GM18858 (cell line): ENCODE measurements at regions not wholly inside any gene's neighbourhood (a gene's known extent, or its start where the extent isn't known, plus 50 kb on each side); places are given as distances from the start of the nearest gene placed in this dataset.
"Not testable (repeated sequence)": the region's sequence is repeated elsewhere in the genome, so short reads cannot be mapped to it uniquely, and the experiment has no call there.

Source experiments
- ATAC-seq: cut with Tn5 transposase; IDR thresholded peaks from one replicate; pipeline ENCODE4 v1.9.1; 2021; ENCODE audit not compliant: unreplicated experiment

DNA sequence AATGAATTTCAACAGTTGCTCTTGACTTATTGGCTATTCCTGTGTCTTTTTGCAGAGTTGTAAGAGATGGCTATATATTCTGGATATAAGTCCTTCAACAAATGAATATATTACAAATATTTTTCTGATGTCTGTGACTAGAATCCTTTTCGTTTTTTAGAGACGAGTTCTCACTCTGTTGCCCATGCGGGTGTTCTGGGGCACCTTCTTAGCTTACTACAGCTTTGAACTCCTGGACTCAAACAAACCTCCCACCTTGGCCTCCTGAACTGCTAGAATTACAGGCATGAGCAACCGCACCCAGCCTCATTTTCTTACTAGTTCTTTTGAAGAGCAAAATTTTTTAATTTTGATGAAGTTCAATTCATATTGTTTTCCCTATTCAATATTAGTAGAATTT is 287.8 kb downstream of the LIG4 start:
- ATAC-seq: no peak

DNA sequence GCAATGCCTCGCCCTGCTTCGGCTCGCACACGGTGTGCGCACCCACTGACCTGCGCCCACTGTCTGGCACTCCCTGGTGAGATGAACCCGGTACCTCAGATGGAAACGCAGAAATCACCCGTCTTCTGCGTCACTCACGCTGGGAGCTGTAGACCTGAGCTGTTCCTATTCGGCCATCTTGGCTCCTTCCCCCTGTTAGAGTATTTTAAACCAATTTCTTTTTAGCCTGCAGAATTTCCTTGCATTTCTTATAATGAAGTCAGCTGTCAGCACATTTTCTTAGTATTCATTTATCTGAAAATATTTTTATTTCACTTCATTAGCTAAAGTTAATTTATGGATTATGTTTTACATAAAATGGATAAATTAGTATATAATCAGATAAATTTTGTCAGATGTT is 288.8 kb downstream of the LIG4 start:
- ATAC-seq: not testable (repeated sequence)

DNA sequence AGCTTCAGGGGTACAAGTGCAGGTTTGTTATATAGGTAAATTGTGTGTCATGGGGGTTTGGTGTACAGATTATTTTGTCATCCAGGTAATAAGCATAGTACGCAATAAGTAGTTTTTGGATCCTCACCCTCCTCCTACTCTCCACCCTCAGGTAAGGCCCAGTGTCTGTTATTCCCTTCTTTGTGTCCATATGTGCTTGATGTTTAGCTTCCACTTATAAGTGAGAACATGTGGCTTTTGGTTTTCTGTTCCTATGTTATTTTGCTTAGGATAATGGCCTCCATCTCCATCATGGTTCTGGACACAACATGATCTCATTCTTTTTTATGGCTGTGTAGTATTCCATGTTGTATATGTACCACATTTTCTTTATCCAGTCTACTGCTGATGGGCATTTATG is 298.4 kb downstream of the LIG4 start:
- ATAC-seq: not testable (repeated sequence)

DNA sequence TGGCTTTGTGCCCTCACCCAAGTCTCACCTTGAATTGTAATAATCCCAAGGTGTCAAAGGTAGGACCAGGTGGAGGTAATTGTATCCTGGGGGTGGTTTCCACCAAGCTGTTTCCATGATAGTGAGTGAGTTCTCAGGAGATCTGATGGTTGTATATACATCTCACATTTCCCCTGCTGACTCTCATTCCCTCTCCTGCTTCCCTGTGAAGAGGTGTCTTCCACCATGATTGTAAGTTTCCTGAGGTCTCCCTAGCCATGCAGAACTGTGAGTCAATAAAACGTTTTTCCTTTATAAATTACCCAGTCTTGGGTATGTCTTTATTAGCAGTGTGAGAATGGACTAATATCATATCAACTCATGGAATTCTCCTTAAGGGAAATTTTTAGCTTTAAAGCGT is 302.6 kb downstream of the LIG4 start:
- ATAC-seq: no peak

DNA sequence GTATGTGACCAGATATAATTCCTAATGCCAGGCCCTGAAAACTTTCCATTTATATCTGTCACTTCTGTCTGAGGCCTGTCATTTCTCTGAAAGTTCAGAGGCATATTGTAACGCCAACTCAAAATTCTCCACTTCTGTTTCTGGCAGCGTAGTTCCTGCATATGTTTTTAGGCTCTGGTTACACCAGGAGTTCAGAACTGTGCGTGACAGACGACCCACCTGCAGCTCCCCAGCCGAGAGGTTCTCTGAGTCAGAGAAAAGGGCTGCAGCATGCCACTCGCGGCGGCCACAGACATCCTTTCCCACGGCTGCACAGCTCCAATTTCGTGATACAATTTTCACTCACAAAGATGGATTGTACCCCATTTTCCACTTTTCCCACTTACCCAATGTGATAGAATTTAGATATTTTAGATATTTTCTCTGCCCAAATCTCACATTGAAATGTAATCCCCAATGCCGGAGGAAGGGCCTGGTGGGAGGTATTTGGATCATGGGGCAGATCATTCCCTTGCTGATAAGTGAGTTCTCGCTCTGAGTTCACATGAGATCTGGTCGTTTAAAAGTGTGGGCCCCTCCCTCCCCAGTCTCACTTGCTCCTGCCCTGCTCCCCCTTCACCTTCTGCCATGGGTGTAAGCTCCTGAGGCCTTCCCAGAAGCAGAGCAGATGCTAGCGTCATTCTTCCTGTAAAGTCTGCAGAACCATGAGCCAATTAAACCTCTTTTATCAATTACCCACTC is 308.1 kb downstream of the LIG4 start:
- ATAC-seq: no peak

DNA sequence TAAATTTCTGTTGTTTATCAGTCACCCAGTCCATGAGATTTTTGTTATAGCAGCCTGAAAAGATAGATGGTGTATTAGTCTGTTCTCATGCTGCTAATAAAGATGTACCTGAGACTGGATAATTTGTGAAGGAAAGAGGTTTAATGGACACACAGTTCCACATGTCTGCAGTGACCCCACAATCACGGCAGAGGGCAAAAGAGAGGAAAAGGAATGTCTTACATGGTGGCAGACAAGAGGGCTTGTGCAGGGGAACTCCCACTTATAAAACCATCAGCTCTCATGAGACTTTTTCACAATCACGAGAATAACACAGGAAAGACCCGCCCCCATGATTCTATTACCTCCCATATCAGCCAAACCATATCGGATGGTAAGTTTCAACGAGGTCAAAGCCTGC is 309.2 kb downstream of the LIG4 start:
- ATAC-seq: no peak

DNA sequence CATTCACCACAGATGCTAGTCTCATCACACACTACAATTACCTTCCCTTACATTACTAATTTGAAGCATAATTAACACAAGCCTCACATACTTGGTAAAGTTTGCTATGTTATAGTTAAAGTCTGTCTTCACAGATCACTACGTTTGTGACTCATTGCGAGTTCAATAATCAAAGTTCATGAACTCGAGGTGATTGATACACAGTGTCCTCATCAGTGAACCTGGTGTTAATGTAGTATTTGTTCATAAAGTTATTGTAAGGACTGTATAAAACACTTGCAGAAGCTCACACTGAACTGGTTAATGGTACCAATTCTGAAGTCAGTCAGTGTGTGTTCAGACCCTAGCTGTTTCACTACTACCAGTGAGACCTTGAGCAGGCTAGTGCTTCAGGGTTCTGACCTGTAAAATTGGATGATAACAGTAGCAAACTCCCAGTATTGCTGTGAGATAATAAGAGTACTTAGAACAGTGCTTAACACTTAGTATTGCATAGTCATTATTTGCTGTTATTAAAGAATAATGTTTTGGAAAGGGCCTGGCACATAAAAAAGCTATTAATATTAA is 313.3 kb downstream of the LIG4 start:
- no peak for ATAC-seq

DNA sequence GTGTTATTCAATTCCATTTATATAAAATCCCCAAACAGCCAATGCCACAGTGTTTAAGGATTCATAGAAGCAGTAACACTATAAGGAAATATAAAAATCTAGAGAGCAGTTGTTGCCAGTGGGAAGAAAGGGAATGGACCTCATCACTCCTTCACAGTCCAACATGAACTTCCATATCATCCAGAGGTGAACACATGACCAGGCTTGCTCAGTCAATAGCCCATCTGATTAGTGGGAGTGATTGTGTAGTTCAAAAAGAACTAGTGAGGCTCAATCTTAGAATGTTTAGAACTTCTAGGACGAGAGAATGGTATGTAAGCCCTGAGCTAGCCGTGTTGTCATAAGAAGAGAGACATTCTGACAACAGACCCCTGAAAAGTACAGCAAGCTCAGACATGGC is 314.1 kb downstream of the LIG4 start:
- ATAC-seq: no peak

DNA sequence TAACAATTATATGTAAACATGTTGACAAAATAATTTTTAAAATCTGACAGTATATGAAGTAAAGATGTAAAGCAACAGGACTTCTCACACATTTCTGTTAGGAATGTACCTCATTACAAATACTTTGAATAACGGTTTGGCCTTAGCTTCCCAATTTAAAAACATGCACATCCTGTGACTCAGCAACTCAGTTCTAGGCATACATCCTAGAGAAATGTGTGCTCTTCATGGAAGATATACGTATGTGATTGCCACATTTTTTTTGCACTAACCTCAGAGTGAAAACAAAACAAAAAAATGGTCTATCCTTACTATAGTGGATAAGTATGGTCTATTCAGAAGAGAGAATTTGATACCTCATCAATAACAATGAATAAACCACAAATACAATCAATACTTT is 314.6 kb downstream of the LIG4 start:
- ATAC-seq: no peak

DNA sequence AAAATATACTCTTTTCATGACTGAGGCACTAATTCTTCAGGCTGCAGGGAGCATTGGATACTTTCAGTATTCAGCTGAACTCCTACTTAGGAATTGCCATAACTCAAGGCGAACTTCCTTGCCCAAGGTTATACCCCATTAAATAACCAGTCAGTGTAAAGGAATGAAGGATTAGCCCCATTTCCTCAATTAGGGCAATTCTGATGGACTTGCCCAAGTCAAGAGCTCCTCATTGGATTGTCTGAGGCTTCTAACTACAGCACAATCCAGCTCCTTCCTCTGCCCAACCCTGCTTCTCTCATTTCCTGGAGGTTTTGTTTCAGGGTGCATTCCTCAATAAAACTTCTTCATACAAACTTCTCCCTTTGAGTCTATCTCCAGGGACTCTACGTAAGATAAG is 329.2 kb downstream of the LIG4 start:
- ATAC-seq: no peak

DNA sequence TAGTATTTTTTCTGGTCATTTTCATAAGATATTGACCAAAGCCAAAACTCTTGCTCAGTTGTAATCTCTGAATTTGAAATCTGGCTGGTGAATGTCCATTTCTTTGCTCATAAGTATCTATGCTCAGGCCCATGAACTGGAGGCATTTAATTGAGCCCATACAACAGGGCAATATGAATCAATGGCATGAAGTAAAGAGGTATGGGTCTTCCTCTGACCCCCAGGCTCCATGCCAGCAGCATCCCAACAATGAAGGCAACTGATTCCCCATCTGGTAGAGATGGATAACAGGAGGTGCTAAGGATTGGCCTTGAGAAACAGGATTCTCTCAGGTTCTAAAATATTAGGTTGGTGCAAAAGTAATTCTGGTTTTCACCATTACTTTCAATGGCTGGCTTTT is 330.8 kb downstream of the LIG4 start:
- no peak for ATAC-seq

DNA sequence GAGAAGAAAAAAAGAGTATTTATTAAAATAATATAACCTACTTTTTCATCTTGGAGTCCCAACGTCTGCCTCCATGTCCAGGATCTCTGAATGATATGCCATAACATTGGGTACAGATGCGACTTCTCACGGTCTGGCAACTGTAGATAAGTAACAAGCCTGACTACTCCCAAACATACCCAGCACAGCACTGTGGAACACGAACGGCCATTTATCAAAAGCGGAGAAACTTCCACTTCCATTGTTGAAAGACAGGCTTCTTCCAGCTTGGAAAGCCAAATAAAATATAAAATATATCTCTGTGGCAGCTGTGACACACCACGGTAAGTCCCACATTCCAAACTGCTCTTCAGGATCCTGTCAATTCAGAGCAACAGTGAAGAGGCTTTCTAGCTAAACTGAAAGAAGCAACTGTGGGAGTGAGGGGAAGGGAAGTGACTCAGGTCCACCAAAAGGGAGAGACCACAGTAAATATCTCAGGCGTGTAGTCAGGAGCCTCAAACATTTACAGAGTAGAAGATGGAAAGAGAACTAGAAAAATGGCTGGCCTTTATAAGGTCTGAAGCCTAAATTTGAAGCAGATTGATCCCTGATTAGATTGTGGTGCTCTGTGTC is 331.7 kb downstream of the LIG4 start:
- no peak for ATAC-seq

DNA sequence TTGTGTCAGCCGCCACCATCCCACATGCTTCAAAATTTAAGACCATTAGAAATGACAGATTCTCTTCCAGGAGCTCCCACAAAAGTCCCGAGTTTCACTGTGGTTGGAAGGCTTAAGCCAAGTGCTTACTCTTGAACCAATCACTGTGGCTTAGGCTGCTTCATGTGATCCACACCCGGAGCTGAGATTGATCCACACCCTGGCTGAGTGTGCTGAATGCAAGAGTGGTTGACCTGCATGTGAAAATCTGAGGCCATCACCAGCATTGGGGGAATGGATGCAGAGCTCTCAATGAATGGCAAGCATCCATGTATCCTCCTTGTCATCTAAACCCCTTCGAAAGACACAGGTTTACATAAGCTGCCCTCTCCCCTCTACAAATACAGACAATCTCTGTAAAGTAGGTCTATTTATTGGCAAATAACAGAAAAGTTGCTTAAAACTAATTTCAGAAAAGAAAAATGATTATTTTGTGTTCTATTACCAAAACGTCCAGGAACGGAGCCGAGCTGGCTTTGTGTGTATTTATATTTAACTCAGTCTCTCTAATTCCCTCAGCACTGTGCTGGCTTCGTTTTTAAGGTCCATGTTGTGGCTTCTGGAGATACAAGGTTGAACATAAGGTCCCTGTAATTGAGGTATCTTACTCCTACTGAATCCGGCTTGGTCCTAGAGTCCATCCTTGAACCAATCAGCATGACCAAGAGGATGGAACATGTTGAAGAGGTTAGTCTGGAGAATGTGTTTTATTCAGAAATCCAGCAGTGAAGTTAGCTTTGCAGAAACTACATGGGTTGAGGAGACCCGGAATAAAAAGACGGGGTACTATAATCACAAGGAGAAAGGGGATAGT is 332.4 kb downstream of the LIG4 start:
- ATAC-seq: no peak

DNA sequence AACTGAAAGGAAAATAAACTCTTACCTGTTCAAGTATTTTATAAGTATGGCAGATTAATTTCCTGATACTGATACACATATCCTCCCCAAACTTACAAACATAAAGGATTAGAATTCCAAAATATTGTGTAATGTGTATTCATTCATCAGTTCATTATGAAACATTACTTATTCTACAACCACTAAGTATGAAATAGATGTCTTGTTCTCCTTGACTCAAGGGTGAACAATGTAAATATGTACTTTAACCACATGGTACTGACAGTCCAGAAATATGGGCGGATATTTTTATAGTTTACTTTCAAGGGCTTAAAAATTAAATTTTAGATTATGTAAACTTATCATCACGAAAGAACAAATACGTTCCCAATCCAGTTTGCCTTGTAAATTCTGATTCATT is 334.0 kb downstream of the LIG4 start:
- ATAC-seq: no peak

DNA sequence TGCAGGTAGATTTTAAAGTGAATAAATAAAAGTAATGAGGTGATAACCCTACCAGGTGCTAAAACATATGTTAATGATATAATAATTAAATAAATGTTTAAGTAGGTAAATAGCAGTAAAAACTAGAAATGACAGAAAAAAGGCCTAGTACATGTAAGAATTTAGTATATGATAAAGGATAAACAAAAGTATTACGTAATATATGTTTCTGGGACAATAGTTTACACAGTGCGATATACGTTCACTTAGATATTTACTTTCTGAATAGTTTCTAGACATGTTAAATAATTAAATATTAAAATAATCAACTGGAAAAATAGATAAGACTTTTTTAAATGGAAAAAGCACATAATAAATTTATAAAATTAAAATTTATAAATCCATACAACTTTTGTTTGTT is 340.9 kb downstream of the LIG4 start:
- no peak for ATAC-seq

DNA sequence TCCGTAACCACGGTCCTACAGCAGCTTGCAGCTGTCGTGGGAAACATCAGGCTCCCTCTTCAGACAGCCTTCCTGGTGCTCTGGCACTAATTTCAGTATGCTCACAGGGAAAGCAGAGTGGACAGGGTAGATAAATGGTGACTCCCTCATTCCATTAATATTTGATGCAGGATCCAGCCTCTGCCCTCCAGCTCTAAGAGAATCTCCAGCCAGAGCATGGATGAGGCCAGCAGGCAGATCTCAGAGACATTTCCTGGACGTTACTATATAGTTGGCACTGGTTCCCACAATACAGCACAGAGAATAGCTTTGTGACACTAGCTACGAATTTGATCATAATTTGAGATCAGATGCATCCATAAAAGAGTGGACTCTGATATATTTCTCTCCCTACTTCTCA is 341.4 kb downstream of the LIG4 start:
- ATAC-seq: no peak

DNA sequence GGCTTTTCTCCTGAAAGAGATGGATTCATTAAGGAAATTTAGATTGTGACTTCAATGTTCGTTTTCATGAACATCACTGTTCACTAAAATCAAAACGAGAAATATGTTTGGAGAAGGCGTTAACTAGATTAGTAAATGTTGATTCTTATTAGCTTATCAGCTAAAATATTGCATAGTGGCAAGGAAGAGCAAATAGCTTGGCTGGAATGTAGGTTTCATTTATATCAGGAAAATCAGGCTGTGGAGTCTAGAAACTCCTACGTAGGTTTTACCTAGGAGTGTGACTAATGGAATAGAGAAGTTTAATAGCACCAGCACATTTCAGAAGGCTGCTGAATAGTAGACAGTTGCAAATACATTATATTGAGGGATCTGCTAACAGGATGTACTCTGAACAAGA is 344.9 kb downstream of the LIG4 start:
- no peak for ATAC-seq

DNA sequence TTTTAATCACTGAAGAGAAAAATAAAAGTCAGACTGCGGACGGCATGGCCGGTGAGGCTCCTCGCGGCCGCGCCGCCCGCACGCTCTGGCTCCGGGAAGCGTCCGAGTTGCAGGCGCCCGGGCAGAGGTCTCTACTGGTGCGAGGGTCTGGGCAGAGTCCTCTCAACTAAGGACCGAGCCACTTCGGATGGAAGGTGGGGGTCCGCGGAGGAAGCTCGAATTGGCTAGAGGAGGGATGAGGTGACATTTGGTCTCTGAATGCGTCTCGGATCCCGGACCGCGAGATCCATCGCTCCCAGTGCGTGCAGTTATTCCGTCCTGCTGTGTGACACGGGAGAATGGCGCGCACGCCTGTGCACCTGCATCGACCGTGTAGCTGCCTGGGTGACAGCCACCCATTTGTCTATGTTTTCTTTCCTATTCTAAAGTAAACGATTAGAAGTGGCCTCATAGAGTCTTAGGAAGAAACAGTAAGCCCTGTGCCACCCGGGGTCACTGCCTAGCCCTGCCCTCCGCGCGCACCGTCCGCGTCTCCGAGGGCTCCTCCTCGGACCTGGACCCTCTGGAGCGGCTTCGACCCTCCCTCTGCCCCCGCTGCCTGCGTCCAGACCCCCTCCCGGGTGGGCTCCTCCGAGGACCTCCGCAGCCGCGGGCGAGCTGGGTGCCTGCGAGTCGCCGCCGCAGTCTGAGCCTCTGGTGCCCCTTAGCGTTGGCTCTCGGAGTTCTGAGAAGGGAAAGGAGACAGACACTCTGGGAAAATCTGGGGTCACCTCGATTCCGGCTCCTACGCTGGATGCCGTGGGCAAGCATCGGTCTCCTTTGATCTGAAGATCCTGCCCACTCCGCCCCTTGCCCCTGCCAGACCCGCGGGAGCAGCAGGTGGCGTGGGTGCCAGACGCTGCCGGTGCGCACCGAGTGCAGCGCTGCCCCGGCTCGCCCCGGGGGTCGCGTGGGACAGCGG is 347.4 kb downstream of the LIG4 start:
- ATAC-seq: no peak

DNA sequence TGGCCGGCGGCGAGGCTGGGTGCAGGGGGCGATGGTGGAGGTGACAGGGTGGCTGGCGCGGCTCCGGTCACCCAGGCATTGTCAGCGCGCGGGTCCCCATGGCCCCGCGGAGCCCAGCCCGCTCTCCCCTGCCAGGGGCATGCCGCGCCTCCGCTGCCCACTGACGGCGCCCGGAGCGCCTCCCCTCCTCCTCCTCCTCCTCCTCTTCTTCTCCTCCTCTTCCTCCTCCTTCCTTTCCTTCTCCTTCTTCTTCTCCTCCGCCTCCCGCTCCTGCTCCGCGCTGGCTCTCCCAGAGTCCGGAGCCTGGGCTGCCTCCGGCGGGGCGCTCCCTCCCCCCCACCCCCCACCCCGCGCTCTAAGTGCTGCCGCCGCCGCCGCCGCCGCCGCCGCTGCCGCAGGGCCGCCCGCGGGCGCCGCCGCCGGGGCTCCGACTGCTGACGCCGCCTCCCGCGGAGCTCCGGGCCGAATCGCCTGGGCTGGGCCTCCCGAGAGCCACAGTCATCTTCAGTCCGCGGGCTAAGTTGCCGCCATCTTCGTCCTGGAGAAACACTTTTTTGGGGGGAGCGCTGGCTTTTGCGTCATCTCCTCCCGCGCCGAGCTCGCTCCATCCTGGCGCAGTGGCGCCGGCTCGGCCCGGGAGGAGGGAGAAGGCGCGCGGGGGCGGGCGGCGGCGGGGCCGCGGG is 348.3 kb downstream of the LIG4 start:
- ATAC-seq: no peak
